DND-41 (cell line): ENCODE measurements at regions not wholly inside any gene's neighbourhood (a gene's known extent, or its start where the extent isn't known, plus 50 kb on each side); places are given as distances from the start of the nearest gene placed in this dataset.

Experiments
- EZH2 ChIP-seq: IDR thresholded peaks from 3 replicates; pipeline ENCODE4 v1.6.1; 2012; ENCODE audit warnings: borderline replicate concordance, low read depth, mild to moderate bottlenecking, moderate library complexity, low read length, inconsistent platforms; ENCODE audit not compliant: severe bottlenecking
- TF ChIP-seq, protein P1 (sequence below): IDR thresholded peaks from 2 replicates; pipeline ENCODE4 v1.5.1; 2012; ENCODE audit warnings: borderline replicate concordance, low read length, moderate library complexity, mild to moderate bottlenecking; ENCODE audit not compliant: poor library complexity, severe bottlenecking; ENCODE audit errors: extremely low read depth

DNA sequence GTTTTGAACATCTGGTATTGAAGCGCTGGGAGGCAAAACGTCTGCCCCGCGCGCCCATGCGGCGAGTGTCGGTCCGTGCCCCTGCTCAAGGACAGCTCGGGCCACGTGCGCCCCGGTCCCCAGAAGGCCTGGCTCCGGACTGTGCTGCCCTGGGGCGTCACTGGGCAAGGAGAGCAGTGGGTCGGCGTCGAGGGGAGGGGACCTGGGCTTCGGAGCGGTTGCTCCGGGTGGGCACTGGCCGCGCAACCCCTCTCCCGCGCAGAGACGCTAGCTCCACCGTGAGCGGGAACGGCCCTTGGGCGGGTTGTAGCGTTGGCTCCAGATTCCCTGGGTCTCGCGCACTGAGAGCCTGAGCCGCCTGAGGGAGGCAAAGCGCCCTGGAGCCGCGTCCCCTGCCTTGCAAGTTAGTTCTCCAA is 304.2 kb upstream of the HSFY2 start:
- TF ChIP-seq, protein P1, sequence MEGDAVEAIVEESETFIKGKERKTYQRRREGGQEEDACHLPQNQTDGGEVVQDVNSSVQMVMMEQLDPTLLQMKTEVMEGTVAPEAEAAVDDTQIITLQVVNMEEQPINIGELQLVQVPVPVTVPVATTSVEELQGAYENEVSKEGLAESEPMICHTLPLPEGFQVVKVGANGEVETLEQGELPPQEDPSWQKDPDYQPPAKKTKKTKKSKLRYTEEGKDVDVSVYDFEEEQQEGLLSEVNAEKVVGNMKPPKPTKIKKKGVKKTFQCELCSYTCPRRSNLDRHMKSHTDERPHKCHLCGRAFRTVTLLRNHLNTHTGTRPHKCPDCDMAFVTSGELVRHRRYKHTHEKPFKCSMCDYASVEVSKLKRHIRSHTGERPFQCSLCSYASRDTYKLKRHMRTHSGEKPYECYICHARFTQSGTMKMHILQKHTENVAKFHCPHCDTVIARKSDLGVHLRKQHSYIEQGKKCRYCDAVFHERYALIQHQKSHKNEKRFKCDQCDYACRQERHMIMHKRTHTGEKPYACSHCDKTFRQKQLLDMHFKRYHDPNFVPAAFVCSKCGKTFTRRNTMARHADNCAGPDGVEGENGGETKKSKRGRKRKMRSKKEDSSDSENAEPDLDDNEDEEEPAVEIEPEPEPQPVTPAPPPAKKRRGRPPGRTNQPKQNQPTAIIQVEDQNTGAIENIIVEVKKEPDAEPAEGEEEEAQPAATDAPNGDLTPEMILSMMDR = no peak
- no peak for TF ChIP-seq EZH2
